Endodermal cell (in vitro differentiated cells): ENCODE measurements at regions not wholly inside any gene's neighbourhood (a gene's known extent, or its start where the extent isn't known, plus 50 kb on each side); places are given as distances from the start of the nearest gene placed in this dataset.

Source experiments
- DNase-seq: peaks from one replicate; pipeline ENCODE4 v3.0.0-alpha.2; 2017
- H3K27ac ChIP-seq: 2 replicates; pipeline ENCODE4 v1.5.1; 2013; ENCODE audit warnings: mild to moderate bottlenecking, low read depth, low read length, moderate library complexity
- H3K27me3 ChIP-seq: 2 replicates; pipeline ENCODE4 v1.6.1; 2013; ENCODE audit warnings: mild to moderate bottlenecking, low read length, moderate library complexity; ENCODE audit not compliant: insufficient read depth, control insufficient read depth, poor library complexity, severe bottlenecking
- H3K36me3 ChIP-seq: 2 replicates; pipeline ENCODE4 v1.7.0; 2013; ENCODE audit warnings: mild to moderate bottlenecking, low read length, moderate library complexity; ENCODE audit not compliant: control insufficient read depth, insufficient read depth
- H3K4me1 ChIP-seq: one replicate; pipeline ENCODE4 v1.7.0; 2013; ENCODE audit warnings: low read length; ENCODE audit not compliant: control insufficient read depth, insufficient read depth
- H3K4me3 ChIP-seq: 2 replicates; pipeline ENCODE4 v1.5.1; 2013; ENCODE audit warnings: mild to moderate bottlenecking, low read length, moderate library complexity
- H3K9ac ChIP-seq: 2 replicates; pipeline ENCODE4 v1.6.1; 2013; ENCODE audit warnings: mild to moderate bottlenecking, low read length, moderate library complexity; ENCODE audit not compliant: poor library complexity, severe bottlenecking; ENCODE audit errors: extremely low read depth
- H3K9me3 ChIP-seq: 2 replicates; pipeline ENCODE4 v1.6.1; 2013; ENCODE audit warnings: mild to moderate bottlenecking, low read length, moderate library complexity; ENCODE audit not compliant: control insufficient read depth
- H3K27ac Mint-ChIP-seq: 2 replicates; pipeline ENCODE4 v1.8.0; 2020; ENCODE audit warnings: mixed read lengths
- H3K27me3 Mint-ChIP-seq: 2 replicates; pipeline ENCODE4 v1.8.0; 2021; ENCODE audit warnings: mild to moderate bottlenecking, mixed read lengths; ENCODE audit not compliant: insufficient read depth
- H3K36me3 Mint-ChIP-seq: 2 replicates; pipeline ENCODE4 v1.8.0; 2020; ENCODE audit warnings: low read depth, mixed read lengths
- H3K4me1 Mint-ChIP-seq: 2 replicates; pipeline ENCODE4 v1.8.0; 2020; ENCODE audit warnings: mixed read lengths
- H3K4me3 Mint-ChIP-seq: 2 replicates; pipeline ENCODE4 v1.8.0; 2020; ENCODE audit warnings: mild to moderate bottlenecking, moderate library complexity, mixed read lengths
- H3K9me3 Mint-ChIP-seq: 2 replicates; pipeline ENCODE4 v1.8.0; 2020; ENCODE audit warnings: mild to moderate bottlenecking, mixed read lengths
- CTCF ChIP-seq: fragments of 200-600 bp; sonication (generic); conservative IDR thresholded peaks from 2 replicates; pipeline ENCODE4 v1.5.0; 2021; ENCODE audit warnings: antibody characterized with exemption, mild to moderate bottlenecking
- WGBS, 2 experiments: methylation state at CpG; one replicate each; pipeline versions ENCODE4 v1.1.5 to v1.1.7; 2013; ENCODE audit warnings: missing lambda C conversion rate in 2 of 2, mixed read lengths in 1 of 2; ENCODE audit not compliant: insufficient coverage in 1 of 2, insufficient read length in 1 of 2; 5-methylcytosine and 5-hydroxymethylcytosine counted together

GRCh38 chr3:167160781-167161180 lies 219.3 kb downstream of the ZBBX start:
- Histone ChIP-seq H3K9ac (no peak overlapping the region), H3K27me3 (no peaks in the 10 kb centered on the region), H3K4me3 (no peak overlapping the region), H3K27ac (no peak overlapping the region), H3K9me3 (peaks cover 18% of the 10 kb centered on the region), H3K36me3 (no peaks in the 10 kb centered on the region), H3K4me1 (no peaks in the 10 kb centered on the region)
- WGBS, 2 experiments, result 88 to 98% methylated on average over 1 of the region's 1 CpG
- no peaks in the 10 kb centered on the region for H3K27me3 Mint-ChIP-seq
- no peak overlapping the region for H3K27ac Mint-ChIP-seq
- H3K4me3 Mint-ChIP-seq, result no peak overlapping the region
- H3K4me1 Mint-ChIP-seq, result peaks cover 17% of the 10 kb centered on the region
- no peak for DNase-seq
- TF ChIP-seq CTCF, result no peak
- H3K9me3 Mint-ChIP-seq, result peaks cover 14% of the 10 kb centered on the region
- H3K36me3 Mint-ChIP-seq, result no peaks in the 10 kb centered on the region

- H3K27me3 ChIP-seq, result no peaks in the 10 kb centered on the region
- Mint-ChIP-seq H3K36me3 (peaks cover 3% of the 10 kb centered on the region), H3K27ac (no peak overlapping the region), H3K4me1 (no peaks in the 10 kb centered on the region), H3K9me3 (peaks cover 18% of the 10 kb centered on the region), H3K27me3 (no peaks in the 10 kb centered on the region), H3K4me3 (no peak overlapping the region)
- no peak overlapping the region for H3K9ac ChIP-seq
- H3K27ac ChIP-seq, result no peak overlapping the region
- peaks cover 19% of the 10 kb centered on the region for H3K9me3 ChIP-seq
- no CpG with 5 or more reads among the region's 2 CpGs for WGBS, 2 experiments
- no peak for TF ChIP-seq CTCF
- no peak for DNase-seq
- H3K4me1 ChIP-seq, result no peaks in the 10 kb centered on the region
- H3K36me3 ChIP-seq, result no peaks in the 10 kb centered on the region
- H3K4me3 ChIP-seq, result no peak overlapping the region
Observed at GRCh38 chr3:167151636-167152035, 228.5 kb downstream of the ZBBX start.

GRCh38 chr3:167148136-167148535 lies 232.0 kb downstream of the ZBBX start:
- WGBS, 2 experiments, result 87 to 100% methylated on average over 4 of the region's 4 CpGs

More at GRCh38 chr3:167148136-167148535, 232.0 kb downstream of the ZBBX start:
- no peak for TF ChIP-seq CTCF
- Mint-ChIP-seq H3K4me1 (no peaks in the 10 kb centered on the region), H3K9me3 (no peaks in the 10 kb centered on the region), H3K36me3 (no peaks in the 10 kb centered on the region), H3K27me3 (no peaks in the 10 kb centered on the region), H3K27ac (no peak overlapping the region), H3K4me3 (no peak overlapping the region)
- Histone ChIP-seq H3K9me3 (no peaks in the 10 kb centered on the region), H3K4me1 (no peaks in the 10 kb centered on the region), H3K27me3 (no peaks in the 10 kb centered on the region), H3K36me3 (no peaks in the 10 kb centered on the region), H3K9ac (no peak overlapping the region), H3K27ac (no peak overlapping the region), H3K4me3 (no peak overlapping the region)
- no peak for DNase-seq
